ENCODE measurements at regions not wholly inside any gene's neighbourhood (a gene's known extent, or its start where the extent isn't known, plus 50 kb on each side); places are given as distances from the start of the nearest gene placed in this dataset.

DNA sequence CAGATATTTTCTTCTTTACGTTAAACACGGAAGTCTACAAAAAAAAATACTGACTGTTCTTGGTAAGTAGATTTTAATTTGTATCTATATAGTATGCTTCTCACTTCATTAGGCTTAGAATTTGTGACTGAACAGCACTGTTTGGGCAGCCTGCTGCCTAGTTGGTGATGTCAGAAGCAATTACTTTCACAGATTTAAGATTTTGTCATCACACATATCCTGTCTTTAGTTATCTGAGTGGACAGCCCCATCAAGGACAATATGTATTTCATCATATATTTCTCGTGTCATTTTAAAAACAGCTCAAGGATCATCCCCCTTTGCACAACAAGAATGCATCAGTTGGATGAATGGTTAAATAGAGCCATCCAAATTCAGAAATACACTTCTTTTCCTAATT lies 338.4 kb upstream of the CITED2 start:
- H3K27me3 ChIP-seq (ENCODE audit: control insufficient read depth, insufficient read depth, low read length): no peaks in the 10 kb centered on the region
- DNase-seq: no peak
- H3K4me1 ChIP-seq (ENCODE audit: control insufficient read depth, insufficient read depth, low read length): no peaks in the 10 kb centered on the region
- no CpG with 5 or more reads among the region's 3 CpGs for WGBS (ENCODE audit: insufficient coverage)
- no peak overlapping the region for H3K4me3 ChIP-seq (ENCODE audit: low read length)
- H3K27ac ChIP-seq (ENCODE audit: low read length): no peak overlapping the region
- H3K9me3 ChIP-seq (replicated peaks; ENCODE audit: control insufficient read depth, low read depth, low read length): no peaks in the 10 kb centered on the region
- H3K36me3 ChIP-seq (ENCODE audit: control insufficient read depth, insufficient read depth, low read length): no peaks in the 10 kb centered on the region

DNA sequence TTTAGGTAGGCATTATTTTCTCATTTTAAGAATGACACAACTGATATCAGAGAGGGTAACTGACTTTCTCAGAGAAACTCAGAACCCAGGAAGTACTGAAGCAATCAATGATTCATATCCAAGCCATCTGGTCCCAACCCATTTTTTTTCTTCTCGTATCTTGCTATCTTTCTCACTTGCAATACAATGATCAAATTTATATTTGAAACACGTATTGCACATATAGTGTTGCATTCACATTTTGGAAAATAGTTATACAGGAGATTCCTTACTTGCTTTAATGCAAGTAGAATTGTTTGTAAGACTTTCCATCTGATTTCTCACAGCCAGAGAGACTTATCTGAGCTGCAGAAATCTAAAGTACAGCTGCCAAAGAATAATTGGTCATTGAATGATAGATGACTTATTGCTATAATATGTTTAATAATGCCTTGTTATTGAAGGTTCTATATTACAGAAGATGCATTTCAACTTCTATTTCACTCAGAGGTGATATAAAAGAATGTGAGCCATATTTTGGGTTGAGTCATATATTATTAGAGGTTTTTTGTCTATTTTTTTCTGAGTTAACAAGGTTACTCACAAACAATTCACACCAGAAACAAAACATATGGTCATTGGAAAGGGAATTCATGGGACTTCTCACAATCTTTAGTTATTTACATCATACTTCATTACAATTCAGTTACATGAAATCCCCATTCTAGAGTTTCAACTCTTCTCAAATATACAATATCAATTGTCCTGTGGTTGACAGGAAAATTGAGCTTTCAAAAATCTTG lies 337.5 kb upstream of the CITED2 start:
- Histone ChIP-seq H3K36me3 (ENCODE audit: control insufficient read depth, insufficient read depth, low read length) (no peaks in the 10 kb centered on the region), H3K4me1 (ENCODE audit: control insufficient read depth, insufficient read depth, low read length) (no peaks in the 10 kb centered on the region), H3K4me3 (ENCODE audit: low read length) (no peak overlapping the region), H3K27ac (ENCODE audit: low read length) (no peak overlapping the region), H3K27me3 (ENCODE audit: control insufficient read depth, insufficient read depth, low read length) (no peaks in the 10 kb centered on the region), H3K9me3 (replicated peaks; ENCODE audit: control insufficient read depth, low read depth, low read length) (no peaks in the 10 kb centered on the region)
- DNase-seq: no peak
- WGBS (ENCODE audit: insufficient coverage): no CpG with 5 or more reads among the region's 2 CpGs

- no peak overlapping the region for H3K27ac ChIP-seq (ENCODE audit: low read length)
- no peaks in the 10 kb centered on the region for H3K36me3 ChIP-seq (ENCODE audit: control insufficient read depth, insufficient read depth, low read length)
These were observed 336.1 kb upstream of the CITED2 start for GRCh38 chr6:139710556-139710955.

DNA sequence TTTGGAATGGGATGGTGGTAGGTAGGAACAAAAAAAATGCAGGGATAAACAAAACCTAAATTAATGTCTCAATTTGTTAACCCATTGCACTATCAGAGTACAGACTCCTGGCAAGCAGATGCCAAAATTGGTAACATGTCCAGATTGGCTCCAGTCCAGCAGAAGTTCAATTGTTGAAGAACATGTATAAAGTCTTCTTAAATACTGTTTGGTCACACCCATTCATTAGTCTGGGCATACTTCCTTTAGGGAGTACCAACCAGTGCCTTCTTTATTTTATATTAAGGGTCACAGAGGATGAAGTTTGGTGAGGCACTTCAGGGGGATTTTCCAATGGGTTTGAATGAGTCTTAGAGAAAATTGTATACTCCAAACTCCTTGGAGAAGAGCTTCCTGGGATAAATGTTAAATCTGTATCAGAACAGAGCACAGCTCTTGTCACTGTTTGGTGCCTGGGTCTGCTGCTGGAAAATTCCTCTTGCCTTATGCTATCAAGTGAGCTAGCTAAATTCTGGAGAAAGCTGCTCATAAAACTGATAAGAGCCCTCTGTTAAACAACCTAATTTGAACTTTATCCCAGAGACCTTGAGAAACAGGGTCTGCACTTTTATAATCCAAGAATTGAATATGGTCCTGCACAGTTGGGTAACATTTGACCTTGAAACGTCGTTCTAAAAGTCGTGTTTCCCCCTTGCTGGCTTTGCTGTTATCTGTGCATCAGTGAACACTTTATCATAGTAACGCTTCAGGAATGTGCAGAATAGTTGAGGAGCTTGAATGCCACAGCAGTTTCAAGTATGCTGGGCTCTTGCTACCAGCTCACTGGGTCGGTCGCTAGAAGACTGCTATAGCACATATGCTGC lies 334.1 kb upstream of the CITED2 start:
- Histone ChIP-seq H3K27ac (ENCODE audit: low read length) (no peak overlapping the region), H3K9me3 (replicated peaks; ENCODE audit: control insufficient read depth, low read depth, low read length) (peaks cover 3% of the 10 kb centered on the region), H3K36me3 (ENCODE audit: control insufficient read depth, insufficient read depth, low read length) (no peaks in the 10 kb centered on the region), H3K27me3 (ENCODE audit: control insufficient read depth, insufficient read depth, low read length) (no peaks in the 10 kb centered on the region), H3K4me1 (ENCODE audit: control insufficient read depth, insufficient read depth, low read length) (no peaks in the 10 kb centered on the region), H3K4me3 (ENCODE audit: low read length) (no peak overlapping the region)
- WGBS (ENCODE audit: insufficient coverage): 4% methylated on average over 3 of the region's 6 CpGs
- DNase-seq: no peak

More at GRCh38 chr6:139710556-139710955, 336.1 kb upstream of the CITED2 start:
- no peak for DNase-seq
- Histone ChIP-seq H3K4me3 (ENCODE audit: low read length) (no peak overlapping the region), H3K4me1 (ENCODE audit: control insufficient read depth, insufficient read depth, low read length) (no peaks in the 10 kb centered on the region), H3K9me3 (replicated peaks; ENCODE audit: control insufficient read depth, low read depth, low read length) (no peaks in the 10 kb centered on the region), H3K27me3 (ENCODE audit: control insufficient read depth, insufficient read depth, low read length) (no peaks in the 10 kb centered on the region)

- H3K4me3 ChIP-seq (ENCODE audit: low read length): no peak overlapping the region
- no peaks in the 10 kb centered on the region for H3K4me1 ChIP-seq (ENCODE audit: control insufficient read depth, insufficient read depth, low read length)
- no CpG with 5 or more reads among the region's 3 CpGs for WGBS (ENCODE audit: insufficient coverage)
- no peak for DNase-seq
- H3K36me3 ChIP-seq (ENCODE audit: control insufficient read depth, insufficient read depth, low read length): no peaks in the 10 kb centered on the region
- peaks cover 3% of the 10 kb centered on the region for H3K9me3 ChIP-seq (replicated peaks; ENCODE audit: control insufficient read depth, low read depth, low read length)
- no peaks in the 10 kb centered on the region for H3K27me3 ChIP-seq (ENCODE audit: control insufficient read depth, insufficient read depth, low read length)
- H3K27ac ChIP-seq (ENCODE audit: low read length): no peak overlapping the region
These were observed 332.5 kb upstream of the CITED2 start for GRCh38 chr6:139706912-139707311.

GRCh38 chr6:139705284-139705683 lies 330.8 kb upstream of the CITED2 start:
- 100% methylated on average over 1 of the region's 3 CpGs for WGBS (ENCODE audit: insufficient coverage)
- H3K36me3 ChIP-seq (ENCODE audit: control insufficient read depth, insufficient read depth, low read length): no peaks in the 10 kb centered on the region
- no peak for DNase-seq
- H3K27ac ChIP-seq (ENCODE audit: low read length): no peak overlapping the region
- peaks cover 3% of the 10 kb centered on the region for H3K9me3 ChIP-seq (replicated peaks; ENCODE audit: control insufficient read depth, low read depth, low read length)
- no peak overlapping the region for H3K4me3 ChIP-seq (ENCODE audit: low read length)
- no peaks in the 10 kb centered on the region for H3K27me3 ChIP-seq (ENCODE audit: control insufficient read depth, insufficient read depth, low read length)
- H3K4me1 ChIP-seq (ENCODE audit: control insufficient read depth, insufficient read depth, low read length): no peaks in the 10 kb centered on the region

GRCh38 chr6:139703780-139704179 lies 329.3 kb upstream of the CITED2 start:
- 100% methylated on average over 1 of the region's 1 CpG for WGBS (ENCODE audit: insufficient coverage)
- H3K36me3 ChIP-seq (ENCODE audit: control insufficient read depth, insufficient read depth, low read length): no peaks in the 10 kb centered on the region

GRCh38 chr6:139702706-139703105 lies 328.3 kb upstream of the CITED2 start:
- Histone ChIP-seq H3K27ac (ENCODE audit: low read length) (no peak overlapping the region), H3K27me3 (ENCODE audit: control insufficient read depth, insufficient read depth, low read length) (no peaks in the 10 kb centered on the region)

More at GRCh38 chr6:139703780-139704179, 329.3 kb upstream of the CITED2 start:
- Histone ChIP-seq H3K4me1 (ENCODE audit: control insufficient read depth, insufficient read depth, low read length) (no peaks in the 10 kb centered on the region), H3K27ac (ENCODE audit: low read length) (no peak overlapping the region), H3K9me3 (replicated peaks; ENCODE audit: control insufficient read depth, low read depth, low read length) (peaks cover 3% of the 10 kb centered on the region), H3K4me3 (ENCODE audit: low read length) (no peak overlapping the region), H3K27me3 (ENCODE audit: control insufficient read depth, insufficient read depth, low read length) (no peaks in the 10 kb centered on the region)
- no peak for DNase-seq

GRCh38 chr6:139701695-139702094 lies 327.2 kb upstream of the CITED2 start:
- Histone ChIP-seq H3K9me3 (replicated peaks; ENCODE audit: control insufficient read depth, low read depth, low read length) (peaks cover 3% of the 10 kb centered on the region), H3K27me3 (ENCODE audit: control insufficient read depth, insufficient read depth, low read length) (no peaks in the 10 kb centered on the region), H3K4me1 (ENCODE audit: control insufficient read depth, insufficient read depth, low read length) (no peaks in the 10 kb centered on the region), H3K36me3 (ENCODE audit: control insufficient read depth, insufficient read depth, low read length) (no peaks in the 10 kb centered on the region), H3K27ac (ENCODE audit: low read length) (no peak overlapping the region), H3K4me3 (ENCODE audit: low read length) (no peak overlapping the region)
- WGBS (ENCODE audit: insufficient coverage): no CpG with 5 or more reads among the region's 4 CpGs
- DNase-seq: no peak

More at GRCh38 chr6:139702706-139703105, 328.3 kb upstream of the CITED2 start:
- no peak for DNase-seq
- Histone ChIP-seq H3K9me3 (replicated peaks; ENCODE audit: control insufficient read depth, low read depth, low read length) (peaks cover 3% of the 10 kb centered on the region), H3K4me3 (ENCODE audit: low read length) (no peak overlapping the region), H3K36me3 (ENCODE audit: control insufficient read depth, insufficient read depth, low read length) (no peaks in the 10 kb centered on the region), H3K4me1 (ENCODE audit: control insufficient read depth, insufficient read depth, low read length) (no peaks in the 10 kb centered on the region)

GRCh38 chr6:139701003-139701402 lies 326.6 kb upstream of the CITED2 start:
- no CpG with 5 or more reads among the region's 1 CpG for WGBS (ENCODE audit: insufficient coverage)
- Histone ChIP-seq H3K36me3 (ENCODE audit: control insufficient read depth, insufficient read depth, low read length) (no peaks in the 10 kb centered on the region), H3K4me3 (ENCODE audit: low read length) (no peak overlapping the region), H3K4me1 (ENCODE audit: control insufficient read depth, insufficient read depth, low read length) (no peaks in the 10 kb centered on the region), H3K27me3 (ENCODE audit: control insufficient read depth, insufficient read depth, low read length) (no peaks in the 10 kb centered on the region), H3K9me3 (replicated peaks; ENCODE audit: control insufficient read depth, low read depth, low read length) (peaks cover 3% of the 10 kb centered on the region), H3K27ac (ENCODE audit: low read length) (no peak overlapping the region)
- no peak for DNase-seq

Measured in muscle of leg (tissue), 3 donors.